Uterus (tissue), 3 donors: ENCODE measurements at regions not wholly inside any gene's neighbourhood (a gene's known extent, or its start where the extent isn't known, plus 50 kb on each side); places are given as distances from the start of the nearest gene placed in this dataset.

Experiments
- DNase-seq, 2 donors: peaks; one replicate each; pipeline ENCODE4 v3.0.0-alpha.2; 2019 to 2020
- H3K27ac ChIP-seq, 2 donors: fragments of 200-600 bp; sonication (generic); 1 replicate in 1 of 2; 2 replicates in 1 of 2; pipeline ENCODE4 v1.5.1; 2016 to 2018
- H3K27me3 ChIP-seq, 2 donors: fragments of 200-600 bp; sonication (generic); one replicate each; pipeline ENCODE4 v1.5.1; 2018 to 2019; ENCODE audit warnings: control low read depth in 1 of 2
- H3K36me3 ChIP-seq, 2 donors: fragments of 200-600 bp; sonication (generic); one replicate each; pipeline ENCODE4 v1.5.1; 2019; ENCODE audit warnings: control low read depth in 1 of 2
- H3K4me1 ChIP-seq, 2 donors: fragments of 200-600 bp; sonication (generic); one replicate each; pipeline ENCODE4 v1.5.1; 2018 to 2019; ENCODE audit warnings: control low read depth in 1 of 2
- H3K4me3 ChIP-seq, 2 donors: fragments of 200-600 bp; sonication (generic); 1 replicate in 1 of 2; 2 replicates in 1 of 2; pipeline ENCODE4 v1.5.1; 2018 to 2019; ENCODE audit warnings: mild to moderate bottlenecking in 1 of 2
- H3K9me3 ChIP-seq, 2 donors: fragments of 200-600 bp; sonication (generic); one replicate each; pipeline ENCODE4 v1.5.1; 2019; ENCODE audit warnings: control low read depth in 1 of 2
- POLR2A ChIP-seq, 2 donors: fragments of 450-650 bp; IDR thresholded peaks; one replicate each; pipeline ENCODE4 v1.6.1; 2016; ENCODE audit warnings: antibody characterized with exemption in 2 of 2, mild to moderate bottlenecking in 1 of 2, moderate library complexity in 1 of 2
- intact Hi-C: fragments of 100-400 bp; cut with DNase I; formaldehyde crosslinking; loops from one replicate; pipeline ENCODE4 v1.15.1; 2023; ENCODE audit warnings: low total_unique reads
- TF ChIP-seq, protein P1 (sequence below), 4 experiments: fragments of 200-600 bp in 2 of 4; fragments of 450-650 bp in 2 of 4; sonication (generic) in 2 of 4; IDR thresholded peaks; one replicate each; pipeline ENCODE4 v1.5.1; 2016 to 2019; ENCODE audit warnings: antibody characterized with exemption in 4 of 4, mild to moderate bottlenecking in 2 of 4, moderate library complexity in 1 of 4
- donor health status: DM: yes; HTN: yes; CAD: no.

DNA sequence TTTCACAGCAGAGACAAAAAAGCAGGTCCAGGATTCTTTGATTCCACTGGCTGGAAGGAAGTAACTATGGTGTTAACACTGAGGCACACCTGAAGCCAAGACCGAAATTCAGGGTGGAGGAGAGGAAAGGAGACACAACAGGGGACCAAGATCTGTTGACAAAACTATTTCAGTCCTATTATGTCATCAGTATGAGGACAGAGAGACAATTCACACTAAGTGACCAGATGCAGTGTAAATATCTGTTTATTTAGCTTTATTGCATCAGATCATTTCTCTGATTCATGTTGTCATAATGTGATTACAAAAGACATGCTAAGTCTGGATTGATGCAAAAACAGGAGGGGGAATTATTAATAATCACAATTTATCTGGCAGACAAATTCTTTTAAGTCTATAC lies 118.8 kb downstream of the SIPA1L2 start:
- intact Hi-C loops: no loop called here
- no peaks in the 10 kb centered on the region for H3K27me3 ChIP-seq
- no peak for DNase-seq
- no peaks in the 10 kb centered on the region for H3K36me3 ChIP-seq
- H3K9me3 ChIP-seq: no peaks in the 10 kb centered on the region
- H3K27ac ChIP-seq: no peak overlapping the region
- no peak overlapping the region for H3K4me3 ChIP-seq
- TF ChIP-seq POLR2A (IDR thresholded peaks at IDR 0.05): no peak
- TF ChIP-seq, protein P1, sequence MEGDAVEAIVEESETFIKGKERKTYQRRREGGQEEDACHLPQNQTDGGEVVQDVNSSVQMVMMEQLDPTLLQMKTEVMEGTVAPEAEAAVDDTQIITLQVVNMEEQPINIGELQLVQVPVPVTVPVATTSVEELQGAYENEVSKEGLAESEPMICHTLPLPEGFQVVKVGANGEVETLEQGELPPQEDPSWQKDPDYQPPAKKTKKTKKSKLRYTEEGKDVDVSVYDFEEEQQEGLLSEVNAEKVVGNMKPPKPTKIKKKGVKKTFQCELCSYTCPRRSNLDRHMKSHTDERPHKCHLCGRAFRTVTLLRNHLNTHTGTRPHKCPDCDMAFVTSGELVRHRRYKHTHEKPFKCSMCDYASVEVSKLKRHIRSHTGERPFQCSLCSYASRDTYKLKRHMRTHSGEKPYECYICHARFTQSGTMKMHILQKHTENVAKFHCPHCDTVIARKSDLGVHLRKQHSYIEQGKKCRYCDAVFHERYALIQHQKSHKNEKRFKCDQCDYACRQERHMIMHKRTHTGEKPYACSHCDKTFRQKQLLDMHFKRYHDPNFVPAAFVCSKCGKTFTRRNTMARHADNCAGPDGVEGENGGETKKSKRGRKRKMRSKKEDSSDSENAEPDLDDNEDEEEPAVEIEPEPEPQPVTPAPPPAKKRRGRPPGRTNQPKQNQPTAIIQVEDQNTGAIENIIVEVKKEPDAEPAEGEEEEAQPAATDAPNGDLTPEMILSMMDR (IDR thresholded peaks at IDR 0.05): no peak
- no peaks in the 10 kb centered on the region for H3K4me1 ChIP-seq

DNA sequence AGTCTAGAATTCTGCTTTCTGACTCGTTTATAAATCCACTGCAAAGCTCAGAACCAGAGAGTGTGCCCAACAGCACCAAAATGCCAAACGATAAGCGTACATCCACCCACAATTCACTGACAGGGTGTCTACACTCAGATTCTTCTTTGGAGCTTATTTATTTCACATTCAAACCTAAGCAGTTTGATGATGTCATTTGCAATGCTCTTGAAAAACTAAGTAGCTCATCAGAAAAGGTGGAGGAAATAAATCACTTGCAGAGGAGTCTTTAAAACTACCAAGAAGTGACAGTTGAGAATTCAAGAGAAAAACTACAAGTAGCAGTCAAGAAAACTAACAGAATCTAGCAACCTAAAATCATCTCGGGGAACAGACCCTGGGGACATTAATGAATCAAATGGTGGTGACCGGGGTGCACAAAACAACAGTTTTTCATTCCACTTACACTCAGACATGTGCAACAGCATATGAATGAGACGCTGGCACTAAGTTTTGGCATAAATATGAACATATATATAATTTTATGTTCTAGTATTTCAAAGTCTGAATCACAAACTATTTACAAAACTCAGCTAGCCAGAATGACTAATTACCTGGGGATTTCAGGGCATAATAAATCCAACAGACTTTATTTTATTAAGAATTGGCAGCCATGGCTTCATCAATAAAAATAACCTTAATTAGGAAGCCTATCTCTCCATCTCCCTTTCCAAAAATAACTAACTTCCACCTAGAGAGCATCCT lies 119.4 kb downstream of the SIPA1L2 start:
- no peaks in the 10 kb centered on the region for H3K9me3 ChIP-seq
- no peaks in the 10 kb centered on the region for H3K36me3 ChIP-seq
- intact Hi-C loops: no loop called here
- no peak for DNase-seq
- no peak overlapping the region for H3K27ac ChIP-seq
- H3K4me1 ChIP-seq: no peaks in the 10 kb centered on the region
- no peaks in the 10 kb centered on the region for H3K27me3 ChIP-seq
- H3K4me3 ChIP-seq: no peak overlapping the region
- TF ChIP-seq, protein P1 (IDR thresholded peaks at IDR 0.05): no peak
- no peak for TF ChIP-seq POLR2A (IDR thresholded peaks at IDR 0.05)

DNA sequence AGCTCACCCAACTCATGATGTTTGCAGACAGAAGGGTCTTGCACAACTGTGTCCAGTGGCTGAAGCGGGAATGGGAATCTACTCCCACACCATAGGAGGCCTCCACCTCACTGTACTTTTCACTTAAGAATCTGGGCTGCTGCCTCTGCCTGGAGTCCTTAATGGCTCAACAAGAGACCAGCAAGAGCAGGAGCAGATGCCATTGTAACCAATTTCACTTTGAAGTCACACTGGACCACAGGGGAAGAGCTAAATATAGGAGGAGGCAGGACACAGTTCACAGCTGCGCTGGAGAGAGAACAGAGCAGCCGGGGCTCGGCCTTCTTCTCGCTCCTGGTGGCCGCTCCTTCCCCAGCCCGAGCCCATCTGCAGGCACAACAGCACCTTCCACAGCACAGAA lies 120.4 kb downstream of the SIPA1L2 start:
- Histone ChIP-seq H3K27ac (no peak overlapping the region), H3K27me3 (no peaks in the 10 kb centered on the region), H3K9me3 (no peaks in the 10 kb centered on the region), H3K36me3 (no peaks in the 10 kb centered on the region), H3K4me3 (no peak overlapping the region), H3K4me1 (no peaks in the 10 kb centered on the region)
- DNase-seq: no peak
- intact Hi-C loops: no loop called here
- TF ChIP-seq, protein P1 (IDR thresholded peaks at IDR 0.05): no peak
- no peak for TF ChIP-seq POLR2A (IDR thresholded peaks at IDR 0.05)

DNA sequence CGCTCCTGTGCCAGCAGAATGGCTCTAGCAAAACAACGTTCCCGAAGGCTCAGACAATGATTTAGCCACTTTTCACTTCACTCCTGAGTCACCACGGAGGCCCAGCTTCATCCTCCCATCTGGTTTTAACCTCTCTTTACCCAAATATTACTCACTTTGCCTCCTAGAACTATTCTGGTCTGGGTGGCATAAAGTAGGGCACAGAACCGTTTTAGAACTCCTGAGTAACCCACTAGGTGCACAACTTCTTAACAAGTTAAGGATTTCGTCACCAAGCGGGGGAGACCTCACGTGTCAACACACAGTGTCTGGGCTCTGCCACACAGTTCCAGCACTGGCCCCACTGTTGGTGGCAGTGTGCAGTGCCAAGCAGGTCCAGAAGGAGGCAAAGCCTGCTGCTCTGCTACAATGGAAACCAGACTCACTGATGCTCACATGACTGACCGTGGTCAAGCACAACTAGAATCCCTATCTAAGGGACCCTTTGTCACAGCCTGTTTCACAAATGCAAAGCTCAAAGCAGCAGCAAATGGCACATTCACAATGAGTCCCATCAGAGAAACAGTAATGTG lies 121.7 kb downstream of the SIPA1L2 start:
- H3K36me3 ChIP-seq: no peaks in the 10 kb centered on the region
- no peak for DNase-seq
- no peaks in the 10 kb centered on the region for H3K4me1 ChIP-seq
- H3K27me3 ChIP-seq: no peaks in the 10 kb centered on the region
- no peaks in the 10 kb centered on the region for H3K9me3 ChIP-seq
- no peak overlapping the region for H3K27ac ChIP-seq
- no peak overlapping the region for H3K4me3 ChIP-seq
- TF ChIP-seq, protein P1 (IDR thresholded peaks at IDR 0.05): no peak
- no peak for TF ChIP-seq POLR2A (IDR thresholded peaks at IDR 0.05)
- intact Hi-C loops: no loop called here

DNA sequence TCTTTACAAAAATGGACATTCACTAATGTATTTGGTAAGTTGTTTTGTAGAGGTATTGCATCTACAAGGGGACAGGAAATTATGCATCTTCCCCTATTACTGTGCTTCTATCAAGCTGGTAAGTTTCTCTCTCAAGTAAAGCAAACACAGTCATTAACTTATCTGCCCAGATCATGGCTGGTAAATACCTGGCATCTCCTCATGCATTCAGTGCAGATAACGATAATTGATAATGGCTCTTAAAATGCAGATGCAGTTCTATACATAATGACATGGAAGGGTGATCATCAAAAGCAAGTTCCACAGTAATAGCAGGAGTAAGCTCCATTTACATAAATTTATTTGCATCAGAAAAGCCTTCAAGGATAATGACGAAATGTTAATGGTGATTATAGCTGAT lies 122.4 kb downstream of the SIPA1L2 start:
- Histone ChIP-seq H3K36me3 (no peaks in the 10 kb centered on the region), H3K4me3 (no peak overlapping the region), H3K27ac (no peak overlapping the region), H3K4me1 (no peaks in the 10 kb centered on the region), H3K27me3 (no peaks in the 10 kb centered on the region), H3K9me3 (no peaks in the 10 kb centered on the region)
- no peak for TF ChIP-seq POLR2A (IDR thresholded peaks at IDR 0.05)
- TF ChIP-seq, protein P1 (IDR thresholded peaks at IDR 0.05): no peak
- intact Hi-C loops: no loop called here
- no peak for DNase-seq
